CD4-positive, CD25-positive, alpha-beta regulatory T cell (primary cell): ENCODE measurements at regions not wholly inside any gene's neighbourhood (a gene's known extent, or its start where the extent isn't known, plus 50 kb on each side); places are given as distances from the start of the nearest gene placed in this dataset.

Source experiments
- ATAC-seq, 2 donors: fragments of 150-1000 bp; cut with Tn5 transposase; one replicate each; pipeline ENCODE4 v1.10.0; 2021; ENCODE audit warnings: low read depth in 2 of 2, moderate number of reproducible peaks in 2 of 2, moderate library complexity in 1 of 2
- DNase-seq, 3 donors: peaks; one replicate each; pipeline versions ENCODE4 v3.0.0 to v3.0.0-alpha.2; 2012 to 2022; ENCODE audit warnings: mixed read lengths in 1 of 3
- H3K27ac ChIP-seq: one replicate; pipeline ENCODE4 v1.7.0; 2013; ENCODE audit warnings: mild to moderate bottlenecking, low read length; ENCODE audit not compliant: insufficient read depth, poor library complexity, severe bottlenecking
- H3K27me3 ChIP-seq: one replicate; pipeline ENCODE4 v1.7.0; 2013; ENCODE audit warnings: low read length; ENCODE audit not compliant: control insufficient read depth, insufficient read depth
- H3K36me3 ChIP-seq: one replicate; pipeline ENCODE4 v1.7.0; 2013; ENCODE audit warnings: mild to moderate bottlenecking, low read length, moderate library complexity; ENCODE audit not compliant: control insufficient read depth, insufficient read depth
- H3K4me1 ChIP-seq: 2 replicates; pipeline ENCODE4 v1.7.0; 2013; ENCODE audit warnings: mild to moderate bottlenecking, low read length; ENCODE audit not compliant: insufficient read depth, control insufficient read depth, poor library complexity, severe bottlenecking
- H3K4me3 ChIP-seq: one replicate; pipeline ENCODE4 v1.7.0; 2013; ENCODE audit warnings: low read depth, mild to moderate bottlenecking, low read length, moderate library complexity
- H3K9me3 ChIP-seq, 2 experiments: 1 replicate in 1 of 2; 2 replicates in 1 of 2; pipeline ENCODE4 v1.7.0; 2013; ENCODE audit warnings: low read length in 2 of 2, mild to moderate bottlenecking in 1 of 2, moderate library complexity in 1 of 2; ENCODE audit not compliant: control insufficient read depth in 2 of 2
- H3K27ac Mint-ChIP-seq, 3 donors: one replicate each; pipeline ENCODE4 v1.8.0; 2020 to 2022; ENCODE audit warnings: mild to moderate bottlenecking in 3 of 3, mixed read lengths in 3 of 3, moderate library complexity in 2 of 3
- H3K27me3 Mint-ChIP-seq: one replicate; pipeline ENCODE4 v1.8.0; 2022; ENCODE audit warnings: mild to moderate bottlenecking, mixed read lengths
- H3K36me3 Mint-ChIP-seq: one replicate; pipeline ENCODE4 v1.8.0; 2020; ENCODE audit warnings: mixed read lengths
- H3K4me1 Mint-ChIP-seq, 4 donors: one replicate each; pipeline ENCODE4 v1.8.0; 2020 to 2022; ENCODE audit warnings: mixed read lengths in 4 of 4, mild to moderate bottlenecking in 1 of 4
- H3K4me3 Mint-ChIP-seq, 4 donors: one replicate each; pipeline ENCODE4 v1.8.0; 2020 to 2022; ENCODE audit warnings: mild to moderate bottlenecking in 4 of 4, mixed read lengths in 4 of 4, moderate library complexity in 3 of 4
- H3K9me3 Mint-ChIP-seq, 7 donors: one replicate each; pipeline ENCODE4 v1.8.0; 2020 to 2022; ENCODE audit warnings: mixed read lengths in 7 of 7, mild to moderate bottlenecking in 3 of 7, moderate library complexity in 2 of 7

- no peak for DNase-seq
- no peaks in the 10 kb centered on the region for H3K4me1 Mint-ChIP-seq
- Histone ChIP-seq H3K36me3 (no peaks in the 10 kb centered on the region), H3K4me3 (no peak overlapping the region), H3K4me1 (no peaks in the 10 kb centered on the region), H3K27ac (no peak overlapping the region), H3K27me3 (peaks cover 3% of the 10 kb centered on the region), H3K9me3 (no peaks in the 10 kb centered on the region)
- H3K27ac Mint-ChIP-seq = no peak overlapping the region
- ATAC-seq = no peak
- H3K4me3 Mint-ChIP-seq = no peak overlapping the region
- no peaks in the 10 kb centered on the region for H3K36me3 Mint-ChIP-seq
- H3K27me3 Mint-ChIP-seq = peaks cover 17% of the 10 kb centered on the region
- H3K9me3 Mint-ChIP-seq = no peaks in the 10 kb centered on the region
Observed at GRCh38 chr3:153032891-153033290, 129.1 kb upstream of the RAP2B start.

GRCh38 chr3:153036846-153037245 lies 125.2 kb upstream of the RAP2B start:
- DNase-seq (no peak), ATAC-seq (no peak)
- peaks cover 13% of the 10 kb centered on the region for H3K27me3 Mint-ChIP-seq
- Histone ChIP-seq H3K36me3 (no peaks in the 10 kb centered on the region), H3K27me3 (no peaks in the 10 kb centered on the region), H3K4me1 (no peaks in the 10 kb centered on the region), H3K9me3 (no peaks in the 10 kb centered on the region), H3K4me3 (no peak overlapping the region), H3K27ac (no peak overlapping the region)
- no peak overlapping the region for H3K27ac Mint-ChIP-seq
- H3K36me3 Mint-ChIP-seq = no peaks in the 10 kb centered on the region
- no peak overlapping the region for H3K4me3 Mint-ChIP-seq
- H3K4me1 Mint-ChIP-seq = no peaks in the 10 kb centered on the region
- no peaks in the 10 kb centered on the region for H3K9me3 Mint-ChIP-seq

GRCh38 chr3:153038367-153038766 lies 123.7 kb upstream of the RAP2B start:
- ATAC-seq (no peak), DNase-seq (no peak)
- Histone ChIP-seq H3K27ac (no peak overlapping the region), H3K27me3 (no peaks in the 10 kb centered on the region), H3K4me3 (no peak overlapping the region), H3K36me3 (no peaks in the 10 kb centered on the region), H3K4me1 (no peaks in the 10 kb centered on the region), H3K9me3 (no peaks in the 10 kb centered on the region)
- Mint-ChIP-seq H3K4me3 (no peak overlapping the region), H3K27ac (no peak overlapping the region), H3K4me1 (peaks cover 0 to 6% (median 2%) of the 10 kb centered on the region in 4 donors), H3K9me3 (peaks cover 0 to 1% (median 0%) of the 10 kb centered on the region in 7 donors), H3K36me3 (no peaks in the 10 kb centered on the region), H3K27me3 (peaks cover 17% of the 10 kb centered on the region)

GRCh38 chr3:153038779-153039178 lies 123.2 kb upstream of the RAP2B start:
- H3K27ac Mint-ChIP-seq = no peak overlapping the region
- H3K4me1 Mint-ChIP-seq = peaks cover 0 to 7% (median 2%) of the 10 kb centered on the region in 4 donors
- no peak overlapping the region for H3K4me3 Mint-ChIP-seq
- no peaks in the 10 kb centered on the region for H3K36me3 Mint-ChIP-seq
- peaks cover 0 to 1% (median 0%) of the 10 kb centered on the region in 7 donors for H3K9me3 Mint-ChIP-seq
- Histone ChIP-seq H3K27ac (no peak overlapping the region), H3K9me3 (no peaks in the 10 kb centered on the region), H3K4me1 (no peaks in the 10 kb centered on the region), H3K4me3 (no peak overlapping the region), H3K27me3 (peaks cover 2% of the 10 kb centered on the region), H3K36me3 (no peaks in the 10 kb centered on the region)
- peaks cover 19% of the 10 kb centered on the region for H3K27me3 Mint-ChIP-seq
- ATAC-seq = no peak
- no peak for DNase-seq

GRCh38 chr3:153041181-153041580 lies 120.8 kb upstream of the RAP2B start:
- H3K9me3 ChIP-seq = no peaks in the 10 kb centered on the region
- H3K4me1 ChIP-seq = no peaks in the 10 kb centered on the region
- Mint-ChIP-seq H3K27me3 (peaks cover 15% of the 10 kb centered on the region), H3K36me3 (no peaks in the 10 kb centered on the region), H3K9me3 (peaks cover 0 to 1% (median 0%) of the 10 kb centered on the region in 7 donors), H3K27ac (no peak overlapping the region), H3K4me3 (no peak overlapping the region), H3K4me1 (peaks cover 0 to 7% (median 2%) of the 10 kb centered on the region in 4 donors)
- H3K27me3 ChIP-seq = peaks cover 6% of the 10 kb centered on the region
- DNase-seq (no peak), ATAC-seq (no peak)
- H3K27ac ChIP-seq = no peak overlapping the region
- no peaks in the 10 kb centered on the region for H3K36me3 ChIP-seq
- no peak overlapping the region for H3K4me3 ChIP-seq

GRCh38 chr3:153042088-153042487 lies 119.9 kb upstream of the RAP2B start:
- no peak for DNase-seq
- peaks cover 0 to 7% (median 2%) of the 10 kb centered on the region in 4 donors for H3K4me1 Mint-ChIP-seq
- Histone ChIP-seq H3K27ac (no peak overlapping the region), H3K4me1 (no peaks in the 10 kb centered on the region), H3K27me3 (peaks cover 6% of the 10 kb centered on the region), H3K4me3 (no peak overlapping the region), H3K9me3 (no peaks in the 10 kb centered on the region), H3K36me3 (no peaks in the 10 kb centered on the region)
- no peaks in the 10 kb centered on the region for H3K36me3 Mint-ChIP-seq
- H3K27ac Mint-ChIP-seq = no peak overlapping the region
- no peak overlapping the region for H3K4me3 Mint-ChIP-seq
- ATAC-seq = no peak
- peaks cover 0 to 1% (median 0%) of the 10 kb centered on the region in 7 donors for H3K9me3 Mint-ChIP-seq
- peaks cover 11% of the 10 kb centered on the region for H3K27me3 Mint-ChIP-seq

- Histone ChIP-seq H3K4me3 (no peak overlapping the region), H3K36me3 (no peaks in the 10 kb centered on the region), H3K27ac (no peak overlapping the region), H3K4me1 (no peaks in the 10 kb centered on the region), H3K27me3 (peaks cover 6% of the 10 kb centered on the region), H3K9me3 (no peaks in the 10 kb centered on the region)
- Mint-ChIP-seq H3K4me1 (peaks cover 0 to 7% (median 2%) of the 10 kb centered on the region in 4 donors), H3K27ac (no peak overlapping the region), H3K36me3 (no peaks in the 10 kb centered on the region), H3K9me3 (peaks cover 0 to 1% (median 0%) of the 10 kb centered on the region in 7 donors), H3K27me3 (peaks cover 11% of the 10 kb centered on the region), H3K4me3 (no peak overlapping the region)
- ATAC-seq (no peak), DNase-seq (no peak)
Observed at GRCh38 chr3:153043729-153044328, 118.2 kb upstream of the RAP2B start.

GRCh38 chr3:153045150-153045549 lies 116.9 kb upstream of the RAP2B start:
- no peak overlapping the region for H3K27ac ChIP-seq
- no peak overlapping the region for H3K27ac Mint-ChIP-seq
- DNase-seq (no peak), ATAC-seq (no peak)
- H3K4me1 Mint-ChIP-seq = peaks cover 0 to 7% (median 2%) of the 10 kb centered on the region in 4 donors
- H3K27me3 Mint-ChIP-seq = peaks cover 16% of the 10 kb centered on the region
- peaks cover 0 to 1% (median 0%) of the 10 kb centered on the region in 7 donors for H3K9me3 Mint-ChIP-seq
- H3K4me3 Mint-ChIP-seq = no peak overlapping the region
- H3K4me3 ChIP-seq = no peak overlapping the region
- no peaks in the 10 kb centered on the region for H3K36me3 Mint-ChIP-seq
- H3K36me3 ChIP-seq = no peaks in the 10 kb centered on the region
- no peaks in the 10 kb centered on the region for H3K9me3 ChIP-seq
- peaks cover 6% of the 10 kb centered on the region for H3K27me3 ChIP-seq
- no peaks in the 10 kb centered on the region for H3K4me1 ChIP-seq
